Lower lobe of right lung (tissue), 2 donors: ENCODE measurements at regions not wholly inside any gene's neighbourhood (a gene's known extent, or its start where the extent isn't known, plus 50 kb on each side); places are given as distances from the start of the nearest gene placed in this dataset.
A peak's percentile ranks its signal among the peaks of the same experiment; 100 is the strongest.
"Not testable (repeated sequence)": the region's sequence is repeated elsewhere in the genome, so short reads cannot be mapped to it uniquely, and the experiment has no call there.

Experiments used
- ATAC-seq, 2 donors: fragments of 200-7000 bp; cut with Tn5 transposase; one replicate each; pipeline ENCODE4 v1.9.1; 2020 to 2022; ENCODE audit warnings: mild to moderate bottlenecking in 2 of 2, moderate library complexity in 2 of 2
- DNase-seq: peaks from one replicate; pipeline ENCODE4 v3.0.0-alpha.2; 2020
- H3K27ac ChIP-seq: fragments of 200-600 bp; one replicate; pipeline ENCODE4 v1.8.0; 2022
- H3K27me3 ChIP-seq: fragments of 200-600 bp; one replicate; pipeline ENCODE4 v1.8.0; 2022; ENCODE audit warnings: low read depth
- H3K36me3 ChIP-seq: fragments of 200-600 bp; one replicate; pipeline ENCODE4 v1.8.0; 2022; ENCODE audit warnings: mild to moderate bottlenecking
- H3K4me1 ChIP-seq: fragments of 200-600 bp; one replicate; pipeline ENCODE4 v1.8.0; 2022
- H3K4me3 ChIP-seq: fragments of 200-600 bp; one replicate; pipeline ENCODE4 v1.8.0; 2022; ENCODE audit warnings: mild to moderate bottlenecking
- H3K9me3 ChIP-seq: fragments of 200-600 bp; one replicate; pipeline ENCODE4 v1.8.0; 2022
- CTCF ChIP-seq: fragments of 200-600 bp; IDR thresholded peaks from one replicate; pipeline ENCODE4 v1.8.0; 2022; ENCODE audit warnings: antibody characterized with exemption, mild to moderate bottlenecking
- intact Hi-C: fragments of 100-400 bp; cut with DNase I; formaldehyde crosslinking; loops from one replicate; pipeline ENCODE4 v1.11.0; 2022
- donor health status: DM: no; HTN: yes; CAD: no; lungs with severe emphysema.

GRCh38 chr17:26731005-26731921 lies 562.7 kb upstream of the WSB1 start:
- Histone ChIP-seq H3K9me3 (no peaks in the 10 kb centered on the region), H3K36me3 (no peaks in the 10 kb centered on the region), H3K27ac (no peak overlapping the region), H3K4me1 (no peaks in the 10 kb centered on the region), H3K4me3 (no peak overlapping the region), H3K27me3 (no peaks in the 10 kb centered on the region)
- intact Hi-C loops, result no loop called here
- DNase-seq, result no peak
- ATAC-seq, result no peak
- TF ChIP-seq CTCF, result no peak

GRCh38 chr17:26731926-26732325 lies 562.0 kb upstream of the WSB1 start:
- H3K27ac ChIP-seq, H3K9me3 ChIP-seq, ATAC-seq, H3K4me1 ChIP-seq, H3K27me3 ChIP-seq, intact Hi-C loops, H3K36me3 ChIP-seq, H3K4me3 ChIP-seq: not testable (repeated sequence)
- DNase-seq, result peak; percentile 50

GRCh38 chr17:26734775-26735174 lies 559.1 kb upstream of the WSB1 start:
- ATAC-seq, intact Hi-C loops, H3K9me3 ChIP-seq: not testable (repeated sequence)

GRCh38 chr17:26735977-26736376 lies 557.9 kb upstream of the WSB1 start:
- H3K27me3 ChIP-seq, H3K9me3 ChIP-seq, DNase-seq, ATAC-seq, H3K36me3 ChIP-seq, H3K27ac ChIP-seq, H3K4me3 ChIP-seq, H3K4me1 ChIP-seq, intact Hi-C loops: not testable (repeated sequence)

More at GRCh38 chr17:26734775-26735174, 559.1 kb upstream of the WSB1 start:
- not testable (repeated sequence) for H3K4me1 ChIP-seq, H3K4me3 ChIP-seq, H3K36me3 ChIP-seq, DNase-seq, H3K27ac ChIP-seq, H3K27me3 ChIP-seq

- no peak for ATAC-seq
- no peaks in the 10 kb centered on the region for H3K4me1 ChIP-seq
- H3K4me3 ChIP-seq, result no peak overlapping the region
- peaks cover 10% of the 10 kb centered on the region for H3K27me3 ChIP-seq
- H3K9me3 ChIP-seq, result no peaks in the 10 kb centered on the region
- no peaks in the 10 kb centered on the region for H3K36me3 ChIP-seq
- no peak for DNase-seq
- TF ChIP-seq CTCF, result no peak
- no peak overlapping the region for H3K27ac ChIP-seq
- intact Hi-C loops, result no loop called here
Measured at GRCh38 chr17:26765860-26766709, 527.8 kb upstream of the WSB1 start.

- intact Hi-C loops, result no loop called here
- TF ChIP-seq CTCF, result no peak
- H3K36me3 ChIP-seq, result no peaks in the 10 kb centered on the region
- DNase-seq (no peak), ATAC-seq (no peak)
- no peak overlapping the region for H3K4me3 ChIP-seq
- H3K27ac ChIP-seq, result no peak overlapping the region
- no peaks in the 10 kb centered on the region for H3K9me3 ChIP-seq
- H3K27me3 ChIP-seq, result peaks cover 10% of the 10 kb centered on the region
- no peaks in the 10 kb centered on the region for H3K4me1 ChIP-seq
Measured at GRCh38 chr17:26766743-26767142, 527.2 kb upstream of the WSB1 start.
